Stimulated activated CD4-positive, alpha-beta T cell treated with anti-CD3 and anti-CD28 coated beads, Interleukin-2, amount 100 ng/mL, for 24 hours (primary cell): ENCODE measurements at regions not wholly inside any gene's neighbourhood (a gene's known extent, or its start where the extent isn't known, plus 50 kb on each side); places are given as distances from the start of the nearest gene placed in this dataset.

Experiments used
- DNase-seq, 2 donors: peaks; one replicate each; pipeline ENCODE4 v3.0.0-alpha.2; 2020

DNA sequence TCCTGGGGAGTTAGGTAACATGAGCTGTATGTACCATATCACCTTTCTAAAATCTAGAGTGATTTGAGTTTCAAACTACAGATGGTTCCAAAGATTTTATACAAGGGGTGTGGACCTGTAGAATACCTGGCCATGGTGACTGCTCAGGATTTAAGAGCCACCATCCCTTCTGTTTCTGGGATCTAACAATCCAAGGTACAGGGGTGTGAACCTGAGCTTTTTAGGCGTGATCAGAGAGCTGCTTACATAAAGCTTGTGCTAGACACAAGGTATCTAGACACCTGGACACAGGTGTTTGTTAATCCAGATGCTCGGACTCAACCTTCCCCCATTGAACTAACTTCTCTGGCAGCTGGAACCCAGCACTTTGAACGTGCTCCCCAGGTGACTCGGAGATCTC is 516.4 kb downstream of the RPS24 start:
- DNase-seq = no peak

GRCh38 chr10:78550716-78551115 is 517.1 kb downstream of the RPS24 start:
- DNase-seq = no peak

- DNase-seq = no peak
Observed at GRCh38 chr10:78551184-78552005, 517.4 kb upstream of the ZMIZ1 start.

DNA sequence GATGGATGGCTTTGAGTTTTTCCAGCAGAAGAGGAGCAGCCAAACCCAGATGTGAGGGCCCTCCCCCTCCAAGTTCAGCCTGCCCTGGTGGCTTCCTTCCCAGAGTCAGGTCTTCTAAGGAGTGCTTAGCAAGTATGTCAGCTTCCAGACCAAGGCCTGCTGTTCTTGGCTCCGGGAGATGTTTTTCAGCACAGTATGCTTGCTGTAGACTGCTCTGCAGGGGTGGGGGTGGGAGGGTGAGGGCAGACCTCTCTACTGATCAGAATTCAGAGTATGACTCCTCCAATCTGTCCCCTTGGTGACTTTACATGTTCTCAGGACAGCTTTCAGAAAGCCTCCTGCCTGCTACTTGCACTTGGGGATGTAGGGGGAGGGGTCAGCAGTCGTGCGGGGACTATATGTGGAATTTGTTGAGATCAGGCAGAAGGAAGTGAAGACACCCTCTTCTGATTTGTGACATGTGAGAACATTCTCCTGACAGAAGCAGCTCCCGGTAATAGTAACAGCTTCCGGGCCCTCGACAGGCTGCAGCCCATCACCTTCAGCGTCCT is 516.4 kb upstream of the ZMIZ1 start:
- DNase-seq = no peak

- DNase-seq = no peak
Observed at GRCh38 chr10:78553792-78554191, 515.0 kb upstream of the ZMIZ1 start.

GRCh38 chr10:78555128-78555527 is 513.6 kb upstream of the ZMIZ1 start:
- DNase-seq = no peak

DNA sequence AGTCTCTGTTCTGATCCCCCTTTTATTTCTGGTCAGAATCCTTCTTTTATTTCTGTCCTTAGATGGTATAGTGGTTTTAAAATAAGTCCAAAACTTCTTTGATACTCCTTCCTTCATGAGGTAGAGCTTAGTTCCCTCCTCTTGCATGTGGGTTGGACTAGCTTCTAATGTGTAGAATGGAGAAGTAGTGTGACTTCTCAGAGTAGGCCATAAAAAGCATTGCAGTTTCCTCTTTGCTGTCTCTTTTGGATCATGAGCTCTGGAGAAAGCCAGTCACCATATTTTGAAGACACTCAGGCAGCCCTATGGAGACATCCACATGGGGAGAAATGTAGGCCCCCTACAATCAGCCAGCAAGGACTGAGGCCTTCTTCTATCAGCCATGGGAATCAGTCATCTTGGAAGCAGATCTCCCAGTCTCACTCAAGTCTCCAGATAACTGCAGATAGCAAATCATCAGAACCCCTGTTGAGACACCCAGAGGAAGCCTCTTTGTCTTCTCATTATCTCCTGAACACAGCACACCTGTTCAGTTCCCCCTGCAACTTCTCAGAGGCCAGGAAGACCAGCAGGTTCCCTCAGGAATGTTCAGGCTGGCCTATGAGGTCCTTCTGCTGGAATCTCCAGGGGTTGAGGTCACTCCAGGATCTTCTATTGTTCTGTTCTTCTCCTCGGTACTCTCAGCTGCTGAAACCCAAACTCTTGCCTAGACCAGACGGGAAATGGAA is 511.9 kb upstream of the ZMIZ1 start:
- no peak for DNase-seq

GRCh38 chr10:78557433-78557925 is 511.3 kb upstream of the ZMIZ1 start:
- no peak for DNase-seq

GRCh38 chr10:78559661-78560340 is 509.0 kb upstream of the ZMIZ1 start:
- DNase-seq = no peak

DNA sequence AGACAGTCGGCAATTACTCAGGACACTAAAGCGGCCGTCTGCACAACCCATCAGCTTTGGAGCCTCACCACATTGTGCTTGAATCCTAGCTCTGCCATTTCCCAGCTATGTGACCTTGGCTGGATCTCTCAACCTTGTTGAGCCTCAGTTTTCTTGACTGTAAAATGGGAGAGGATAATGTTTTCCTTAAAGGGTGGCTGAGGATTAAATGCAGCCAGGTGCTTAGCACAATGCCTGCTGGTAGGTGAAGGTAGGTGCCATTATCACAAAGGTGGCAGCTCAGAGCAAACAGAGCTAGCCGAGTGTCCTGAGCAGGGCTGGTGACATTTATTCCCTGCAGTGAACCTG is 508.5 kb upstream of the ZMIZ1 start:
- DNase-seq = no peak

GRCh38 chr10:78563314-78563713 is 505.5 kb upstream of the ZMIZ1 start:
- no peak for DNase-seq

- no peak for DNase-seq
Observed at GRCh38 chr10:78565841-78566240, 502.9 kb upstream of the ZMIZ1 start.

DNA sequence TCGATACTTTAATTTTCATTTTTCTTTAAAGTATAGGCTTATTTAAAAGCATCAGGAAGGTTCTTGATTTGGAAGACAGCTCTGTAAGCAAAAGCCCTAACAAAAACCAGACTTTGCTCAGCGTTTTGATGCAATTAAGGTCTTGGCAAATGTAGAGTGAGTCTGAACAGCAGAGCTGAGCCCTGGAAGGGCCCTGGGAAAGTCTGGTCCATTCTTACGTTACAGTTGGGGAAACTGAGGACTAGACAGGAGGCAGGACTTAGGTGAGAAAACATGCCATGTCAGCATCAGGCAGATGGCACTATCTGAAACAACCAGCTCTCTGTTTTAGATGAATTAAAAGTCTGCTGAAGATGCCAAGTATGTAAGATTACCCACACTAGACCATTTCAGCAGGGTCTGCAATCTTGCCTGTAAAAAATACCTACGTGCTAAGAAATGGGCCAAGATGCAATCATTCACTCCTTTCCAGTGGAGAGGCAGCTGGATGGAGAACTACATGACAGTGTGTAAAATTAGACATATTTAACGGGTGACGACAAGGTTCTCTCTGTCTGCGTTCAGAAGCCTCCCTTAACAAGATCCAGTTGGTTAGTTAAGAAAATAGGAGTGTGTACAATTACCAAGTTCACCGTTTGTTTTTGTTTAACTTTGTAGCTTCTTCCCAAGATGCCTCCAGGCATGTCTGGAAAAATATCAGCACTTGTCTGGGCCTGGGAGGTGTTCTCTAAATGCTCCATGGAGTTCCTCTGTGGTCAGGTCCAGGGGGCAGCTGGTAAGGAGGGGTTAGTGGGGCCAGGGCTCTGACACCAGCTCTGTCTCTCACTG is 502.3 kb upstream of the ZMIZ1 start:
- DNase-seq = no peak

GRCh38 chr10:78567680-78568455 is 500.9 kb upstream of the ZMIZ1 start:
- no peak for DNase-seq

GRCh38 chr10:78568620-78569019 is 500.1 kb upstream of the ZMIZ1 start:
- DNase-seq = no peak

DNA sequence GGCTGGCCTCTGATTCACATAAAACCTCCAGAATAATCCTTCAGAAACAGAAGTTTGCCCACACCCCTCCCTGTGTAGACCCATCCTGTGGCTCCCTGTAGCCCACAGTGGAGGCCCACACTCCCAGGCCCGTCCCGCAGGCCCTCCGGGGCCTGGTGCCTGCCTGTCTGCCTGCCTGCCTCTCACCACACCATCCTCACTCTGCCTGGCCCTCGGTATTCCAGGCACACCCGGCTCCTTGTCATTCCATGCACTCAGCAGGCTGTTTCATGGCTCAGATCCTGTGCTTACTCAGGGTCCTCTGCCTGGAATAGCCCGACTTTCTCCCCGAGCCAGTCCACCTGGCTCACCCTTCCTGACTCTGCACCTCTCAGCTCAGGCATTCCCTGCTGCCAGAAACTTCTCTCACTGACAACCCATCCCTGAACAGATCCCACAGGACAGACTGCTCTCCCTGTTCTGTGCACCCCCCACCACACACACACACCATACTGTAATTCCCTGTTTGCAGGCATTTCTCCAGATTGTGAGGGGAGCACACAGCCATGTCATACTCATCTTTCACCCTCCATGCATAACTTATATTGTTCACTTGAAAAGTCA is 498.0 kb upstream of the ZMIZ1 start:
- no peak for DNase-seq

DNA sequence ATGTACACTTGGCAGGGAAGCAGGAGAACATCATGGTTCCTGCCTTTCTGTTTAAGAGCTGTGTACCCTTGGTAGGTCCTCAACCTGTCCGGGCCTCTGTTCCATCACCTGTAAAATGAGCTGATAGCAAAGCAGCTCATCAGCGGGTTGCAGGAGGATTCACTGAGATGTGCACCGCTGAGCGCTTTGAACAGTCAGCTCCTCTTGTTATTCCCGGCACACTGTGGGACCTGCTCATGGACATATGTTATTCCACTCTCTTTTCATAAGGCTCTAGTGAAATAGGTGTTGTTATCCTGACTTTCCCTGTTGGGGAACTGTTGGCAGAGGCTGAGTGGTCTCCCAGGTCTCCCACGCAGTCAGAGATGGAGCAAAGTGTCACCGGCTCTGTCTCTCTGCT is 497.5 kb upstream of the ZMIZ1 start:
- no peak for DNase-seq

- no peak for DNase-seq
Observed at GRCh38 chr10:78571891-78572290, 496.9 kb upstream of the ZMIZ1 start.

DNA sequence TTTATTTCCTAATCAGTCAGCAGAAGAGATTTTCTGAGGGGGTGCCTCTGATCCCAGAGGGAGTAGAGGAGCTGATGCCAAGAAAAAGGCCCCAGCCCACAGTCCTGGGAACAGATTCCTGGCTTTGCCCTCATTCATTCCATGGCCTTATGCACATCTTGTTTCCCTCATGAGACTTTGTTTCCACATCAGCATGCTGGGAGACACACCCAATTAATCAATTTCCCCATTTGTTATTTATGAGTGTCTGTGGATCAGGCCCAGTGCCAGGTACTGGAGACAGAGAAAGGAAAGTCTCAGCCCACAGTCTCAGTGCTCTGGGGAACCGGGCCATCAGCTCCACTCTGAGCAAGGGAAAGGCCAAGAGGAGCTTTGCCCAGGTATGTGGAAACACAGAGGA is 496.2 kb upstream of the ZMIZ1 start:
- DNase-seq = no peak

- DNase-seq = no peak
Observed at GRCh38 chr10:78574547-78574946, 494.2 kb upstream of the ZMIZ1 start.

DNA sequence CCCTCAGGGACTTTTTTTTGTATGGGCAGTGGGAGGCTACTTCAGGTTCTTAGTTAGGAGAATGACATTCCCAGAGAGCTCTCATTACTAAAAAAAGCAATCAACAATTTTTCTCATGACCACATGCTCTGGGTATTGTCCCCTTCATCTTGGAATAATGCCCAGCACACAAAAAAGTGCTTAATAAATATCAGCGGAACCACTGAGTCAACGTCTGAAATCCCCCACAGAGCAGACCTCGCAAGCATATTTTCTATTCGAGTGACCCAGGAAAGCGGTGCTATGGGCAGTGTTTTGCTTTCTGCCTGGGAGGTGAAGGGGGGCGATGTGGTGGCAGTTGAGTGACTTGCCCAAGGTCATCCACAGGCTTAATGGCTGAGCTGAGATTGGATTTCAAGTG is 493.4 kb upstream of the ZMIZ1 start:
- DNase-seq = no peak
